Right forelimb (tissue), 1 donor: ENCODE measurements at regions not wholly inside any gene's neighbourhood (a gene's known extent, or its start where the extent isn't known, plus 50 kb on each side); places are given as distances from the start of the nearest gene placed in this dataset.
"Not testable (repeated sequence)": the region's sequence is repeated elsewhere in the genome, so short reads cannot be mapped to it uniquely, and the experiment has no call there.

ENCODE experiments used
- DNase-seq: peaks from one replicate; pipeline ENCODE4 v3.0.0-alpha.2; 2018

DNA sequence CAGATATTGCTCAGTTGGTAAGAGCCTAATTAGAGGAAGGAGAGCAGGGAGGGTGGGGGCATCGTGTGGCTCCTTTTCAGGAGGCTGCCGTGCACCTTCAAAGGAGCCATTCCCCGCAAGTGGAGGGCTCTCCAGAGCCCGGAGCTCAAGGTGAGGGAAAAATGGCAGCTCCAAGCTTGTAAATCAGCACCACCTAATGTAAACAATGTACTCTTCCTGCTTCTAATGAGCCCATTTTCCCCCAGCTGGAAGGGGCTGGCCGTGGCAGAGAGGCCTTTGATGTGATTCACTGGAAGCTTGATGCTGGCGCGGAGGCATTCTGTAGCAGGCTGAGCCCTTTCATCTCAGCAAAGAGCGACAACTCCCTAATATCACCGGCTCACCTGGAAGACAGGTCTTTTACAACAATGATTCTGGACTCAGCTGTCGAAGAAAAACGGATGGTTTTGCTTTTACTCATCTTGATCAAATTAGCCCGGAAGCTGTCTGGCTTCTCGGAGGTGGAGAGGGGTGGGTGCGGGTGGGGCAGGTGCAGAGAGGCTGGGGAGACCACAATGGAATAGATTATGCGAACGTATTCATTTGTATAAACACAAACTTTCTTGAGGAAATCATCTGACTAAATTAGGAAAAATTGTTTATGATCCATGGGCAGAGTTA, 112.5 kb downstream of the RRAGC start:
- DNase-seq: no peak

DNA sequence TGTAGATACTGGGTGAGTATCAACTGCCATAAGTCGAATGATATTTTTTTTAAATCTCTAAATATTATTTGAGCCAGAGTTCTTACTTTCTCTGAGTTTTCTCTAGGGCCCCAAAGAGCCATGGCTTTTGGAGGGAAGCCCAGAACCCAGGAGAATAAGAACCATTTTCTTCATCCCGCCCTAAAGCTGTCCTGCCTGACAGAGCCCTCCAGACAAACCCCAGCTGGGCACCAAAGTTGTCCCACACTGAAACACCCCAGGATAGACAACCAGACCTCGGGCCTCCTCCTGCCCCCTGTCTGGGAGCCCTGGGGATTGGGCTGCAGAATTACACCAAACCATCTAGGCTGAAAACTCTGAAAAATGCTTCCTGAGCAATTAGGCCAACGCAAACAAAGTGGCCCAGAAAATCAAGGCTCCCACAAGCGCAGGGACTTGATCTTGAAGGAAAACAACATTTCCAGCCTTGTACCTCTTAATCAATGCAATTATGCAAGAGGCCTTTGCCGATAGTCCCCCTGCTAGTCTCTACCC, 113.1 kb downstream of the RRAGC start:
- no peak for DNase-seq

DNA sequence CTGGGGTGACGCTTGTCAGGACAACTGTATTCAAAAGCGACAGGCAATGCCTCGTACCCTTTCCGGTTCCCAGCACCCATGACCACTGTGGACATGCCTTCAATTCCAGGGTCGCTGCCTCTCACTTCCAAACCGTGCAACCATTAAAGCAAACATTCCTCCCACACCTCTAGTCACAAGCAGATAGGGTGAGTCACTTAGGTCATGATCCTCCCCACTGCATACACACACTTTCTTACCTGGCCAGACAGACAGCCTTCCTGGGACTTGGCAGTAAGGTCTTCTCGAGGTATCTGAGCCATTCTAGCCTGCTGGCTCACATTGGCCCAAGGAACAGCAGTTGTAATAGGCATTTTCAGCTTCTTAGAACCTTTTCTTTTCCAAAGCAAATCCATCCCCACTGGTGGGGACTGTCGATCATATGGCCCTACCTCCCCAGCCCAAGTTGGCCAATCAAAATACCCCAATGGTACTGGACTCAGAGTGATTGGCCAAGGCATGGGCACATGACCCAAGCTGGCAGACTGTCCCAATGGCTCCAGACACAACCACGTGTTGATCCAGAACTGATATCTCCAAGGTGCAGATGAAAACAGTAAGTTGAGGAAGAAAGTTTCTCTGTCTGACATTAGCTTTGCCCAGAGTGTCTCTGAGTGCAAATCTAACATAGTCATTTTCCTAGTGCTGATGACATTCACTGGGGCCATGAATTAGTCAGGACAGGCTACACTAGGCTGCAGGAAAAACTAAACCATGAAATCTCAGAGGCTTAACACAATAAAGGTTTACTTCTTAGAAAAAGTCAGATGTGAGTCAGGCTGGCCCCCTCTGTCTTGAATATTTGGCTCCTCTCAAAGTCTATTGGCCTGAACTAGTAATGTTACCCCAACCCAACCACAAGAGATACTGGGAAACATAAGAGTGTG, 113.8 kb downstream of the RRAGC start:
- no peak for DNase-seq

DNA sequence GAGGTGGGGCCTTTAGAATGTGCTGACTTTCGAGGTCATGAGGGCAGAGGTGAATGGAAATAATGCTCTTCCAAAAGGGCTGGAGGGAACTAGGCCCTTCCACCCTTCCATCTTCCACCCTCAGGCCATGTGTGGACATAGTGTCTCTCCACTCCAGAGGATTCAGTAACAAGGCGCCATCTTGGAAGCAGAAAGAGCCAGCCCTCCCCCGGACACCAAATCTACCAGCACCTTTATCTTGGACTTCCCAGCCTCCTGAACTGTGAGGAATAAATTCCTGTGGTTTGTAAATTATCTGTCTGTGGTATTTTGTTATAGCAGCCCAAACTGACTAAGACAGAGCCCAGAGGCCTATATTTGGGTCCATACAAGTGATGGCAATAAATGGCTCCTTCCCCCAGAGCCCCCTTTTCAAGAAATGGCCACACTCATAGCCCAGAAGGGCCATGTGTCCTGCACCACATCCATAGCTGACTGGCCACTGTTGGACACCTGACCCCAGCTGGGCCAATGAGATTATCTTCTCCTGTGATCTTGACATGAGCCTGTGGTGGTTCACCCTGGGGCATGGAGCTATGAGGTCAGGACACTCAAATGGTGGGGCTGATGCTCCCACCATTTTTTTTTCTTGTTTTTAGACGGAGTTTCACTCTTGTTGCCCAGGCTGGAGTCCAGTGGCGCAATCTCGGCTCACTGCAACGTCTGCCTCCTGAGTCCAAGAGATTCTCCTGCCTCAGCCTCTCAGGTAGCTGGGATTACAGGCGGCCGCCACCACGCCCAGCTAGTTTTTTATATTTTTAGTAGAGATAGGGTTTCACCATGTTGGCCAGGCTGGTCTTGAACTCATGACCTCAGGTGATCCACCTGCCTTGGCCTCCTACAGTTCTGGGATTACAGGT, 114.9 kb downstream of the RRAGC start:
- no peak for DNase-seq

- DNase-seq: no peak
Measured at GRCh38 chr1:38743184-38743583, 116.4 kb downstream of the RRAGC start.

DNA sequence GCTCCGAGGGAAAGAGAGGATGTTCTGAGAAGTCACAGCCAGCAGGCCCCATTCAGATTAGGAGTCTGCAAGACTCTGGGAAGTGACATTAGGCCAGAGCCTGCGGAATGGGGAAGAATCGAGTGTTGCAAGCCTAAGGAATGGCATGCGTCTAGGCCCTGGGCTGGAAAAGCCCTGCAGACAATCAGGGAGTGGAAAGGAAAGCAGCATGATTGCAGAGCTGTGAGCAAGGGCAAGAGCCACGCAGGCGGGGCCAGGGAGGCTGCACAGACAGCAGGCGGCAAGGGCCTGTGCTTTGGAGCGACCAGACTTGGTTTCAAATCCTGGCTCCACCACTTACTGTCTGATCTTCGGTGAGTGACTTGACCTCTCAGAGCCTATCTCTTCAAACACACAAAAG, 118.2 kb downstream of the RRAGC start:
- no peak for DNase-seq

DNA sequence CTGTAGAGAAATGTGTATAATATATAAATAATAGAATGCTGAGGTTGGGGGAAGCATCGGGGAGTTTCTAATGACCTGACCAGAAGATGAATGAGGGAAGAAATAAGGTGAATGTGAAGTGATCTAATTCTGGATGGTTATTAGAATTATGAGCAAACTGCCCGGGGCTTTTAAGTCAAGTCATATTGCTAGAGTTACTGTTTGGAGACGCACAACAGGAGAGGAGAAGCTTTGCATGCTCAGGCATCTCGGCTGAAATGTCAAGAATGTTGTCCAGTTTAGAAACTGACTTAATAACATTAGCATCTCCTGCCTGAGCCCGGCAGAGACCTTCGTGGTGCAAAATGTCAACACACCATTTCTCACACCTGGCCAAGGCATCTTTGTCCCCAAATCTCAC, 119.1 kb downstream of the RRAGC start:
- DNase-seq: no peak

- DNase-seq: no peak
Measured at GRCh38 chr1:38738207-38738606, 121.4 kb downstream of the RRAGC start.

DNA sequence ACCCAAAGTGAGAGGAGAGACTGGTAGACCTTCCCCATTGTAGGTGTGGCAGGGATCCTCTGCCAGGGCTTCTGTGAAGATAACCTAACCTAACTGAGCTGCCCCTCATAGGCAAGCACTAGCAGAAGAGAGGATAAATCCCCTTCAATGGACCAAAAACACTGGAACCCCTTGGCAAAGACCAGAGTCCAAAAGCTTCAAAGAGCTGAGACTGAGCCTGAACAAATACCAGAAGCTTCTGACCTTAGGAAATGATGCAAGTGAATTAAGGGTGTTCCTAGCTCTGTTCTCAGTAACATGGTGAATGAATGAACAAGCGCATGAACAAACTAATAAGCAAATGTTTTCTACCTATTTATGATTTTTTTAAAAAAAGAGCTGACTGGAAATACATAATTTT, 123.2 kb downstream of the RRAGC start:
- no peak for DNase-seq

- DNase-seq: no peak
Measured at GRCh38 chr1:38735651-38736161, 123.9 kb downstream of the RRAGC start.

DNA sequence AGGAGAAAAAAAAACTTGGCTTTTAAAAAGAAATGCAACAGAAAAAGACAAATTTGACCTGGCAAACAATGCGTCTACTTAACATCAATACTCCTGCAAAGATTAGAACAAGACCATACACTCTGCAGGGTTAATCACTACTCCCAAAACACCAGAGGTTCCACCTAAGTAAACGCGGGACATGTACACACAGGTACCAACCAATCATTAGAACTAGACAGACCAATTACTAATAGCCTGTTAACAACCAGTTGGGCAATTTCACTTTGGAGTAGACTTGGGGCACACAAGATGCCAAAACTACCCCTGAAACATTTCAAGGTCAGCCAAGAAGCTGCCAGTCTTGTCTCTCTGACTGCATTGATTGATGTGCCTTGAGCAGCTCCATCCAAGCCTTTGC, 125.8 kb downstream of the RRAGC start:
- DNase-seq: no peak

- DNase-seq: no peak
Measured at GRCh38 chr1:38730511-38731397, 128.8 kb downstream of the RRAGC start.

DNA sequence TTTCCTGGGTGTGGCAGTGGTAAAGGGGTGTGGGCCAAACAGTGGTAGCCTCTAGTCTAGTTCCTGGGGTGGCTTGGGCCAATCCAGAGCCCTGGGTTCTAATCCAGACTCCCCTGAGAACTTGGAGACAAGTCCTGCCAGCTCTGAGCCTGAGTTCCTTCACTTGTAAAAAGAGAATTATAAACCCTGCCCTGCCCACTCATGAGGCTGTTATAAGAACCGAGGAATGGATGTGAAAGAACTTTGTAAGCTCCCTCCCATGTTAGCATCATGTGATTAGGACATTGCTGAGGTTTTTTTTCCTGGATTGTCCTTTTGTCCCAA, 131.0 kb downstream of the RRAGC start:
- DNase-seq: no peak

DNA sequence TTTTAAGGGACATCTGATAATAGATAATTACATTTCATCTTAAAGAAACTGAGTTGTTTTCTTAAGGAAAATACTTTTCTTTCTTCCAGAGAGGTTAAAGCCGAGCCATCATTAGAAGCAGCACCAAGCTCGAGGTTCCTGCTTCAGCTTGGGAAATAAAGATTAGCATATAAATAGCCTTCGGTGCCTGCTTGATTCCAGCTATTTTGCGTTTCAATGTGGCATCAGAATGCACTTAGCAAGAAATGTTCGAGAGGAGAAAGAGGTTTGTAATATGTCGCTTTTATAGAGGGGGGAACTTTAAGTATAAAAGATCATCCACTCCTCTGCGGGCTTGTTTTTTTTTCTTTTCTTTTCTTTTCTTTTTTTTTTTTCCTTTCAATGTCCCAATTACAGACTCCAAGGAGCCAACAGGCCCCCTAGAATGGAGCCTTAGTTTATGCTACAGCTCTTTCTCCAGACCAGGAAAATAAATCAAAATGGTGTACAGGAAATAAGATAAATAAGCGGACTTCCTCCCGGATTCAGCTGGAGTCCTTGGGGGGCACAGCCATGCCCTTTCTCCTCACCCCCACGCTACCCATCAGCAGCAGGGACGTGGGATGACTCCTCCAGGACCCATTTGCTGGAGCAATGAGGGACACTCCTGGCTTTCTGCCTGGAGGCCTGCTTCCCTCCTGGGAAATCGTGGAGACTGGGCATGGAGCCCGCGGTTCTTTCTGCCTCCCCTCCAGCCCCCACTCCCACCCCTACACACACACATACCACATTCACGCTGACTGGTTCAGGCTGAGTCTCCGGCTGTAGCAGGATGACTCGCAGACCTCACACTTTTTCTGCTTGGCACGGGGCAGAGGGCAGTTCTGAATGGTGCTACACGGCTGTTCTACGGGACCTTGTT, 131.6 kb downstream of the RRAGC start:
- DNase-seq: peak; percentile 70

DNA sequence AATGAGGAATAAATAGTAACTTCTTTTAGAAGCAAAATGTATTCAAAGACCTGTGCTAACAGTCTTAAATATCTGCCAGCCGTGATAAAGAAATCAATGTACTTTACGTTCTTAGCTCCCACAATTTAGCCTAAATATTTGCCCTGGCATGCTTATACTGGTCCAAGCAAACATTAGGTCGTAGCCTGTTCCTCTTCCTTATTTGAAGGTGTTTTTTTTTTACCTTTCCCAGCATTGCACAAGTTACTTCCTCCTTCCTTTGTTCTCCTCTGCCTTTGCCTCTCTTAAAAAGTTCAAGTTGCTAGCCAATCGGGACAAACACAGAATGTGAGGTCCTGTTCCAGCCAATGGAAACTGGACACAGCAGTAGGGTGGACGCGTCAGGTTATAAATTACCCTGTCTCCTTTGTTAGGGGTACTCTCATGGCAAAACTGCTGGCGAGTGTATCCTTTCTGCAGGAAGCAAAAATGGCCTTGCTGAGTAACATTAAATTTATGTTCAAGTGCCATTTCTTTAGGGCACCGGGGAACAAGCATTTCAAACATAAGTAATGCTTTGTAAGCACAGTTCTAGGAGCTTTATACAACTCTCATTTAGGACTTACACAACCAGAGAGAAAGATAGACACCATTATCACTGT, 134.1 kb downstream of the RRAGC start:
- DNase-seq: not testable (repeated sequence)

DNA sequence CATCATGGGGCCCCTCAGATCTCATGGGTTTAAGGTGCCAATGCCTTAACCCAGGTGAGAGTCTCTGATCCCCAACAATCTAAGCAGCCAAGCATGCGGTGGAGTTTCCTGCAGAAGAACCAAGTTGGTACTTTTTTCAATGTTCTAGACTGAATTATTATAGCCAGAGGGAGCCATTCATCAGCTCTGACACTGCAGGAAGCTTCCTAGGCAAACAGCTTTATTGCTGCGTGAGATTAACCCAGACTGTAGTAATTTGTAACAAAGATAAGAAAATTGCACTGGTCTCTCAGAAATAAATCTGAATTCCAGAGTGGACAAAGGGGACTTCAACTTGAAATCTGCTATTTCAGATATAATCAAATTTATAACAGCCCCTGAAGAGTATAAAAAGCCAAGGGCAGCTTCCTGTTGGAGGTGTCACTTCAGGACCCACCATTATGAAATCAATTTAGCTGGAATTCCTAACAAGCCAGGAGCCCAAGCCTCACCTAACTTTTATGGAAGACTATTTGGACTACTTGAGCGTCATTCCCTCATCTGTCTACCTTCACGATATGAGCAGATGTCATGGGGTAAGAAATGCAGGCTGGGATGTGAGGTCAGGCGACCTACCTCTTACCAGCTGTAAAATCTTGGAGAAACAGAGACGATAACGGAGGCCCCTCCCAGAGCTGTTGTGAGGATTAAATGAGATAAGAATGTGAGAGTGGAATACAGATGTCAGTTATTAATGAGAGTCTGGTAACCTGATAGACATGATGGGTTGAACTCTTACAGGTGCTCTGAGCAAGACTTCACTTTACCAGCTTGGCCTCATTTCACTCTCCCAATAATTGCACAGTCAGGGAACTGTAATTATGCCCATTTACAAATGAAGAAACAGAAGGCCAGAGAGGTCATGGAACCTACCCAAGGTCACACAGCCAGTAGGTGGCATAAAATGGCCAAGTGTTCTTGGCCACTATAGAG, 135.1 kb downstream of the RRAGC start:
- no peak for DNase-seq

- no peak for DNase-seq
Measured at GRCh38 chr1:38721816-38722215, 137.8 kb downstream of the RRAGC start.

DNA sequence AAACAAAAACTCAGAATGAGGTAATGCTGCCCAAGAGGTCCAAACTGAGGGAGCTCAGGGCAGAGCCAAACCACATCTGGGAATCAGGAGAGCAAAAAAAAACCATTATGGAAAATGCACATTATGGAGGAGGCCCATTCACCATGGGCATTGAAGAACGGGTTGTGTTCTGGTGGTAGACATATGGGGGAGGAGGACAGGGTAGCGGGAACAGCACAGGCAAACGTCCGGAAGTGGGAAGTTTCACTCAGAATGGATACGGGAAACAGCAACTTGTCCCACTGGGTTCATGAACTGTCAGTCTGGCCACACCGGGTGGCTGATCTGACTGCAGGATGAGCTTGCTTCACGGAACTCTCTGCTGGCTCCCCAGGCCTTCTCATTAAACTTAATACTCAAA, 139.7 kb downstream of the RRAGC start:
- no peak for DNase-seq

GRCh38 chr1:38718031-38718430, 141.5 kb downstream of the RRAGC start:
- DNase-seq: no peak
